ENCODE measurements at regions not wholly inside any gene's neighbourhood (a gene's known extent, or its start where the extent isn't known, plus 50 kb on each side); places are given as distances from the start of the nearest gene placed in this dataset.

GRCh38 chr10:113452146-113452845 lies 100.6 kb upstream of the HABP2 start:
- TF ChIP-seq TAF1 (IDR thresholded peaks at IDR 0.05; ENCODE audit: borderline replicate concordance, insufficient read depth, low read length): no peak
- no peak for TF ChIP-seq SIN3A (IDR thresholded peaks at IDR 0.05; ENCODE audit: borderline replicate concordance, insufficient read depth, low read length)
- no peak for TF ChIP-seq REST (IDR thresholded peaks at IDR 0.05; ENCODE audit: insufficient read depth in 1 of 2, low read depth in 2 of 2, low read length in 2 of 2)

Data from PFSK-1 (cell line).